ENCODE measurements at regions not wholly inside any gene's neighbourhood (a gene's known extent, or its start where the extent isn't known, plus 50 kb on each side); places are given as distances from the start of the nearest gene placed in this dataset.
"Not testable (repeated sequence)": the region's sequence is repeated elsewhere in the genome, so short reads cannot be mapped to it uniquely, and the experiment has no call there.

DNA sequence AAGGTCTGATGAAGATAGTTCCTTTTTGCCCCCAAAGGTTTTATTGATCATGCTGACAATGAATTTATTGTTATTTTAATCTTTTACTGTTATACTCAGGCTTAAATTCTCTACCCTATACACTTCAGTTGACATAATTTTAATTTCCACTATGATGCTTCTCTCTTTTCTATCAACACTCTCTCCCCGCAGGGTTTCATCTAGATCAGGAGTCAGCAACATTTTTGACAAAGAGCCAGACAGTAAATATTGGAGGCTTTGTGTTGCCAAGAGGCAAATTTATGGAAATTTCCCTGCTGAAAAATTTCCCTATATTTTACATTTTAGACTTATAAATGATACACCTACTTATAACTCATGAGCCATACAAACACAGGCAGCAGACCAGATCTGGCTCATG is 524.0 kb upstream of the ZNF337 start:
- TF ChIP-seq POLR2AphosphoS5 (IDR thresholded peaks at IDR 0.05; ENCODE audit: borderline replicate concordance, low read depth, low read length); EZH2 (IDR thresholded peaks at IDR 0.05): not testable (repeated sequence)
